ENCODE measurements at regions not wholly inside any gene's neighbourhood (a gene's known extent, or its start where the extent isn't known, plus 50 kb on each side); places are given as distances from the start of the nearest gene placed in this dataset.

DNA sequence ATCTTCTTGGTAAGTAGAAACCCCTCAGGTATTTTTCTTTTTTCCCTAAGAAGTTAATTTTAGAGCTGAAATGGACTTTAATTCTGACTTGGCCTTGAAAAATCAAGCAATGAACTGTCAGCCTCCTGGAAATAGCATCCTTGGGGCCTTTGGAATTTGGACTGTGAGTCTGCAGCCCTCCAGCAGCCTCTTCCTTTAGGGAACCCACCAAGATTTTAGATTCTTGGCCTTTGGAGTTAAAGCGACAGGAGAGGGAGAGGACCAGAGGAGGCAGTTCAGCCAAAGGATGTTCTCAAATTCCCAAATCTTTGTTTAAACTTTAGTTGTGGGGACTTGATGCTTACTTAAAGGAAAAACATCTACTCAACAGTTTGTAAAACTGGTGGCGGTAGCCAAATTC, 288.6 kb downstream of the AACS start:
- no peak overlapping the region for H3K4me2 ChIP-seq (ENCODE audit: insufficient read depth in 1 of 2, low read depth in 2 of 2, low read length in 2 of 2)
- H2BK15ac ChIP-seq (ENCODE audit: low read length) = no peak overlapping the region
- H3K9me3 ChIP-seq (ENCODE audit: insufficient read depth in 2 of 2, low read depth in 1 of 2, low read length in 1 of 2) = peaks cover 3 to 5% of the 10 kb centered on the region in 2 experiments; a peak in 2 of 4 replicates
- H3K4me3 ChIP-seq (ENCODE audit: extremely low read depth in 1 of 4, insufficient read depth in 2 of 4, low read depth in 3 of 4, low read length in 4 of 4) = no peak overlapping the region
- no peak overlapping the region for H2AFZ ChIP-seq (ENCODE audit: low read length)
- no peaks in the 10 kb centered on the region for H3K79me1 ChIP-seq (ENCODE audit: low read depth, low read length)
- no peak overlapping the region for H4K5ac ChIP-seq (ENCODE audit: insufficient read length, low read depth, low read length)
- TF ChIP-seq, protein P1, sequence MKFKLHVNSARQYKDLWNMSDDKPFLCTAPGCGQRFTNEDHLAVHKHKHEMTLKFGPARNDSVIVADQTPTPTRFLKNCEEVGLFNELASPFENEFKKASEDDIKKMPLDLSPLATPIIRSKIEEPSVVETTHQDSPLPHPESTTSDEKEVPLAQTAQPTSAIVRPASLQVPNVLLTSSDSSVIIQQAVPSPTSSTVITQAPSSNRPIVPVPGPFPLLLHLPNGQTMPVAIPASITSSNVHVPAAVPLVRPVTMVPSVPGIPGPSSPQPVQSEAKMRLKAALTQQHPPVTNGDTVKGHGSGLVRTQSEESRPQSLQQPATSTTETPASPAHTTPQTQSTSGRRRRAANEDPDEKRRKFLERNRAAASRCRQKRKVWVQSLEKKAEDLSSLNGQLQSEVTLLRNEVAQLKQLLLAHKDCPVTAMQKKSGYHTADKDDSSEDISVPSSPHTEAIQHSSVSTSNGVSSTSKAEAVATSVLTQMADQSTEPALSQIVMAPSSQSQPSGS (IDR thresholded peaks at IDR 0.05; ENCODE audit: low read length) = no peak
- TF ChIP-seq CHD2 (IDR thresholded peaks at IDR 0.05; ENCODE audit: low read length) (no peak), NANOG (IDR thresholded peaks at IDR 0.05; ENCODE audit: insufficient read depth, low read depth, low read length, poor library complexity, severe bottlenecking) (no peak), KDM4A (IDR thresholded peaks at IDR 0.05; ENCODE audit: low read depth, low read length, severe bottlenecking) (no peak), POU5F1 (IDR thresholded peaks at IDR 0.05; ENCODE audit: low read depth, low read length) (no peak), EP300 (IDR thresholded peaks at IDR 0.05; ENCODE audit: borderline replicate concordance in 1 of 2, low read depth in 2 of 2, low read length in 2 of 2) (no peak), TEAD4 (IDR thresholded peaks at IDR 0.05; ENCODE audit: low read depth, low read length) (no peak), CREB1 (IDR thresholded peaks at IDR 0.05) (no peak), KDM1A (IDR thresholded peaks at IDR 0.05; ENCODE audit: borderline replicate concordance, low read length) (no peak), CEBPB (IDR thresholded peaks at IDR 0.05; ENCODE audit: low read depth, low read length) (no peak), JUN (IDR thresholded peaks at IDR 0.05; ENCODE audit: low read depth, low read length) (no peak), RFX5 (IDR thresholded peaks at IDR 0.05; ENCODE audit: borderline replicate concordance, low read depth, low read length) (no peak), YY1 (IDR thresholded peaks at IDR 0.05; ENCODE audit: low read depth, low read length) (no peak)
- DNase-seq (ENCODE audit: low read depth in 1 of 2, low spot score in 2 of 2) (no peak), FAIRE-seq (no peak)
- no peak overlapping the region for H4K91ac ChIP-seq (replicated peaks; ENCODE audit: insufficient read length, low read length)
- H3K27ac ChIP-seq (ENCODE audit: low read depth, low read length) = no peak overlapping the region
- no peak overlapping the region for H3K56ac ChIP-seq (replicated peaks; ENCODE audit: insufficient read length, low read depth, low read length)
- peaks cover 3% of the 10 kb centered on the region in 2 experiments; a peak in 2 of 4 replicates for H3K79me2 ChIP-seq (ENCODE audit: control insufficient read depth in 1 of 2, insufficient read depth in 2 of 2, low read length in 2 of 2)
- WGBS, 2 experiments (ENCODE audit: extremely low coverage in 1 of 2, insufficient coverage in 1 of 2, insufficient read length in 1 of 2, insufficient replicate concordance in 2 of 2, low coverage in 1 of 2, low lambda C conversion rate in 2 of 2, missing lambda C conversion rate in 1 of 2) = 98% methylated on average over 2 of the region's 2 CpGs; no CpG with 5 or more reads in 1 of the 2 experiments
- no peak overlapping the region for H2BK120ac ChIP-seq (replicated peaks; ENCODE audit: low read depth, low read length)
- H3K27me3 ChIP-seq (replicated peaks in 1 of 4; ENCODE audit: control insufficient read depth in 3 of 4, extremely low read depth in 1 of 4, insufficient read depth in 3 of 4, low read length in 3 of 4) = no peaks in the 10 kb centered on the region
- peaks cover 0 to 2% of the 10 kb centered on the region in 2 experiments for H4K20me1 ChIP-seq (replicated peaks in 1 of 2; ENCODE audit: control insufficient read depth in 1 of 2, insufficient read depth in 2 of 2, low read length in 2 of 2)
- H4K8ac ChIP-seq (ENCODE audit: extremely low read depth, insufficient read depth, low read length) = no peak overlapping the region
- ChIA-PET CTCF (ENCODE audit: partially characterized antibody) (interaction anchor here (1.1 kb wide), 1 partner anchor 20 kb away, joined by 3 read pairs; no protein-coding TSS in a partner anchor), POLR2A (ENCODE audit: partially characterized antibody) (no interaction called here)
- H3K4me1 ChIP-seq (replicated peaks in 1 of 4; ENCODE audit: control insufficient read depth in 3 of 4, insufficient read depth in 4 of 4, low read length in 3 of 4) = no peaks in the 10 kb centered on the region
- H3K36me3 ChIP-seq (ENCODE audit: control insufficient read depth in 2 of 4, insufficient read depth in 4 of 4, low read length in 3 of 4) = peaks cover 0 to 32% (median 0%) of the 10 kb centered on the region in 4 experiments; a peak in 2 of 8 replicates
- no peaks in the 10 kb centered on the region for H3K23me2 ChIP-seq (ENCODE audit: low read depth, low read length)
- no peak overlapping the region for H2BK20ac ChIP-seq (ENCODE audit: low read length)
- no peak overlapping the region for H3K4ac ChIP-seq (replicated peaks; ENCODE audit: insufficient read length, low read depth, low read length)
- H3K9ac ChIP-seq (replicated peaks in 1 of 4; ENCODE audit: extremely low read depth in 1 of 4, low read depth in 3 of 4, low read length in 3 of 4) = no peak overlapping the region
- no peak overlapping the region for H3K18ac ChIP-seq (ENCODE audit: extremely low read depth, low read length)
- H3K23ac ChIP-seq (ENCODE audit: insufficient read length) = no peak overlapping the region
- no peak overlapping the region for H2AK5ac ChIP-seq (ENCODE audit: low read depth, low read length)
- no peak overlapping the region for H3K14ac ChIP-seq (ENCODE audit: insufficient read length)
- H2BK12ac ChIP-seq (ENCODE audit: low read depth, low read length) = no peak overlapping the region
- H2BK5ac ChIP-seq (ENCODE audit: low read depth, low read length) = no peak overlapping the region
